Astrocyte (in vitro differentiated cells and primary cell): ENCODE measurements at regions not wholly inside any gene's neighbourhood (a gene's known extent, or its start where the extent isn't known, plus 50 kb on each side); places are given as distances from the start of the nearest gene placed in this dataset.

Source experiments
- DNase-seq: peaks from one replicate; pipeline ENCODE4 v3.0.0-alpha.2; 2010; ENCODE audit warnings: low read depth
- FAIRE-seq: peaks from 2 replicates; lab custom pipeline; 2011; peaks lifted over from hg19 to GRCh38; lab: Jason Lieb, UNC
- H2AFZ ChIP-seq: 2 replicates; pipeline ENCODE4 v1.6.0; 2012; ENCODE audit warnings: low read depth, low read length, inconsistent platforms
- H3K27ac ChIP-seq: 2 replicates; pipeline ENCODE4 v1.5.1; 2011; ENCODE audit warnings: low read depth, low read length, inconsistent platforms
- H3K27me3 ChIP-seq: 2 replicates; pipeline ENCODE4 v1.6.0; 2011; ENCODE audit warnings: low read length, inconsistent platforms; ENCODE audit not compliant: insufficient read depth
- H3K36me3 ChIP-seq: 2 replicates; pipeline ENCODE4 v1.5.1; 2011; ENCODE audit warnings: low read length, inconsistent platforms; ENCODE audit not compliant: insufficient read depth
- H3K4me1 ChIP-seq: 2 replicates; pipeline ENCODE4 v1.5.1; 2011; ENCODE audit warnings: low read length, inconsistent platforms; ENCODE audit not compliant: insufficient read depth
- H3K4me2 ChIP-seq: 2 replicates; pipeline ENCODE4 v1.6.0; 2012; ENCODE audit warnings: low read length, inconsistent platforms
- H3K4me3 ChIP-seq: 2 replicates; pipeline ENCODE4 v1.5.1; 2011; ENCODE audit warnings: low read depth, mild to moderate bottlenecking, low read length, inconsistent platforms; ENCODE audit not compliant: insufficient read depth
- H3K79me2 ChIP-seq: 2 replicates; pipeline ENCODE4 v1.6.0; 2012; ENCODE audit warnings: mild to moderate bottlenecking, low read length, inconsistent platforms; ENCODE audit not compliant: insufficient read depth
- H3K9ac ChIP-seq: 2 replicates; pipeline ENCODE4 v1.6.0; 2012; ENCODE audit warnings: mild to moderate bottlenecking, low read length, inconsistent platforms
- H3K9me3 ChIP-seq: 2 replicates; pipeline ENCODE4 v1.5.1; 2012; ENCODE audit warnings: low read depth, mild to moderate bottlenecking, low read length, inconsistent platforms; ENCODE audit not compliant: insufficient read depth
- H4K20me1 ChIP-seq: 2 replicates; pipeline ENCODE4 v1.6.0; 2012; ENCODE audit warnings: low read length, inconsistent platforms; ENCODE audit not compliant: insufficient read depth
- H3K27ac Mint-ChIP-seq: one replicate; pipeline ENCODE4 v1.8.0; 2021; ENCODE audit warnings: mild to moderate bottlenecking, mixed read lengths; ENCODE audit not compliant: unreplicated experiment
- H3K27me3 Mint-ChIP-seq: one replicate; pipeline ENCODE4 v1.8.0; 2021; ENCODE audit warnings: low read depth, mixed read lengths; ENCODE audit not compliant: unreplicated experiment
- H3K36me3 Mint-ChIP-seq: one replicate; pipeline ENCODE4 v1.8.0; 2021; ENCODE audit warnings: low read depth, mixed read lengths; ENCODE audit not compliant: unreplicated experiment
- H3K4me1 Mint-ChIP-seq: one replicate; pipeline ENCODE4 v1.8.0; 2021; ENCODE audit warnings: low read depth, mixed read lengths; ENCODE audit not compliant: unreplicated experiment
- H3K4me3 Mint-ChIP-seq: one replicate; pipeline ENCODE4 v1.8.0; 2021; ENCODE audit warnings: mild to moderate bottlenecking, moderate library complexity, mixed read lengths; ENCODE audit not compliant: unreplicated experiment
- H3K9me3 Mint-ChIP-seq: one replicate; pipeline ENCODE4 v1.8.0; 2021; ENCODE audit warnings: mild to moderate bottlenecking, mixed read lengths; ENCODE audit not compliant: unreplicated experiment
- CTCF ChIP-seq: IDR thresholded peaks from 2 replicates; pipeline ENCODE4 v1.5.1; 2011; ENCODE audit warnings: low read depth, mild to moderate bottlenecking, inconsistent platforms, low read length, moderate library complexity; ENCODE audit not compliant: insufficient read depth
- EZH2 ChIP-seq: IDR thresholded peaks from 2 replicates; pipeline ENCODE4 v1.6.1; 2012; ENCODE audit warnings: mild to moderate bottlenecking, low read length, inconsistent platforms; ENCODE audit not compliant: insufficient read depth

DNA sequence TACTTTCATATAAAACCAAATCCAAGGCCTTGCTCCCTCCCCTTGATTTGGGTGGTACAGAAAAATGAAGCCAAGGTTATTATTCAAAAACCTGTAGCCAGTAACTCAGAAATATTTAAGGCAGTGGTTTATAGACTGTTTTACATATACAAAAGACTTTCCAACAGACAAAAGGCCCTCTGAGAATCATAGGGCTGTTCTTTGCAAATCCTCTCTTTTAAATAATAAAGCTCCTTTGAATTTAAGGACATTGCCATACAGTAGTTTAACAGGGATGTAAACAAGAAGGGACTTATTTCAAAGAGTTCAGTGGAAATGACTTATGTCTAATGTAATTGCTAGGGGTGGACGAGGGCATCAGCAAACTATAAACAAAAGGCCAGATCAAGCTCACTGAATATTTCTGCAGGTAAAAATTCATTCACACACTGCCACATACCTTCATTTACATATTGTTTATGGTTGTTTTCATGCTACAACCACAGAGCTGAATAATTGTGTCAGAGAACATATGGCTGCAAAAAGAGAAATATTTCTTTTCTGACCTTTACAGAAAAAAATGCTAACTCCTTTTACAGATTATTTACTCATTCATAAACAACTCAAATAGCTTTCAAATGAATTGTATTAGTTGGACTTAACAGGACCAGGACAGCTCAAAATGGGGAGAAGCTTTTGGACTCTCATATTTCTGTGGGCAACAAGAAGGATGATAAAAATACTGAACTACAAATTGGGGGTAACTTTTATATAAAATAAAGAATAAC is 665.6 kb downstream of the SLITRK1 start:
- H3K9me3 ChIP-seq: no peaks in the 10 kb centered on the region
- Mint-ChIP-seq H3K36me3 (no peaks in the 10 kb centered on the region), H3K27me3 (no peaks in the 10 kb centered on the region), H3K9me3 (peaks cover 9% of the 10 kb centered on the region), H3K27ac (no peak overlapping the region), H3K4me1 (peaks cover 19% of the 10 kb centered on the region), H3K4me3 (no peak overlapping the region)
- H3K27me3 ChIP-seq: no peaks in the 10 kb centered on the region
- H3K4me2 ChIP-seq: no peak overlapping the region
- TF ChIP-seq EZH2 (no peak), CTCF (no peak)
- H3K79me2 ChIP-seq: no peaks in the 10 kb centered on the region
- no peak for FAIRE-seq
- DNase-seq: no peak
- H3K4me1 ChIP-seq: peaks cover 20% of the 10 kb centered on the region
- H4K20me1 ChIP-seq: no peaks in the 10 kb centered on the region
- no peak overlapping the region for H2AFZ ChIP-seq
- peak overlapping the region; percentile 30 for H3K27ac ChIP-seq
- no peaks in the 10 kb centered on the region for H3K36me3 ChIP-seq
- no peak overlapping the region for H3K4me3 ChIP-seq
- no peak overlapping the region for H3K9ac ChIP-seq

DNA sequence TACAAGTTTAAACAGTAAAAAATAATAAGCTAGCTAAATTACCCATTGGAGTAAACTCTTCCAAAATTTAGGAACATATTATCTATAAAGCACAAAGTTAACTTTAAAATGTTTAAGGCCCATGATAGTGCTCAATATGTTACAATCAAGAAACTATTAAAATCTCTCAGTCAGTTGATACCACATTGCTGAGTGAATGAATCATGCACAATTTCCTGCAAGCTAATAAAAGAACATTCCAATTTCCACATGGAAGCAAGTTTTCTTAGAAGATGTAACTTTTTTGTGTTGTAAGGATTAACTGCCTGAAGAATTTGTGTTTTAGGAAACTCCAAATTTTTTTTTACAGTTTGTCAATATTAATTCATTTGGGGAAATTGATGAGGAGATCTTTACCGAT is 666.6 kb downstream of the SLITRK1 start:
- Mint-ChIP-seq H3K27me3 (no peaks in the 10 kb centered on the region), H3K9me3 (peaks cover 10% of the 10 kb centered on the region), H3K27ac (peak overlapping the region; percentile 64), H3K4me1 (peaks cover 21% of the 10 kb centered on the region), H3K36me3 (no peaks in the 10 kb centered on the region), H3K4me3 (no peak overlapping the region)
- Histone ChIP-seq H3K4me1 (peaks cover 16% of the 10 kb centered on the region), H3K79me2 (no peaks in the 10 kb centered on the region), H4K20me1 (no peaks in the 10 kb centered on the region), H2AFZ (no peak overlapping the region), H3K4me2 (peak overlapping the region; percentile 42), H3K27ac (peak overlapping the region; percentile 4), H3K27me3 (no peaks in the 10 kb centered on the region), H3K4me3 (no peak overlapping the region), H3K9ac (no peak overlapping the region), H3K9me3 (no peaks in the 10 kb centered on the region), H3K36me3 (no peaks in the 10 kb centered on the region)
- FAIRE-seq: peak; percentile 58
- TF ChIP-seq EZH2: no peak
- TF ChIP-seq CTCF: no peak
- DNase-seq: peak; percentile 65

DNA sequence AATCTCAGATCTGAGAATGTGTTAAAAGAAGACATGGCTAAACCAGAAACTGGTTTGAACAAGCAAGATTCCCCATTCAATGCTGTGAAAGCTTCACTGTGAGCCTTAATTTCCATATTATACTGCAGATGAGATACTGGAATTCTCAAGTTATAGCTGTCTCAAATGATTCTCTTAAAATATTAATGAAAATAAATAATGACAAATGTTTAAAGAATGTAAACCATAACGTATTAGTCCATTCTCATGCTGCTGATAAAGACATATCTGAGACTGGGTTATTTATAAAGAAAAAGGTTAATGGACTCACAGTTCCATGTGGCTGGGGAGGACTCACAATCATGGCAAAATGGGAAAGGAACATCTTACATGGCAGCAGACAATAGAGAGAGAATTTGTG is 667.8 kb downstream of the SLITRK1 start:
- peaks cover 16% of the 10 kb centered on the region for H3K4me1 ChIP-seq
- H3K9me3 ChIP-seq: no peaks in the 10 kb centered on the region
- peaks cover 10% of the 10 kb centered on the region for H3K9me3 Mint-ChIP-seq
- H3K36me3 ChIP-seq: no peaks in the 10 kb centered on the region
- H3K27me3 ChIP-seq: no peaks in the 10 kb centered on the region
- no peaks in the 10 kb centered on the region for H3K36me3 Mint-ChIP-seq
- no peak overlapping the region for H3K4me2 ChIP-seq
- H3K27ac Mint-ChIP-seq: no peak overlapping the region
- TF ChIP-seq EZH2 (no peak), CTCF (no peak)
- H3K4me1 Mint-ChIP-seq: peaks cover 21% of the 10 kb centered on the region
- no peak overlapping the region for H3K4me3 ChIP-seq
- H3K27me3 Mint-ChIP-seq: no peaks in the 10 kb centered on the region
- H2AFZ ChIP-seq: no peak overlapping the region
- DNase-seq (no peak), FAIRE-seq (no peak)
- no peaks in the 10 kb centered on the region for H4K20me1 ChIP-seq
- no peak overlapping the region for H3K27ac ChIP-seq
- no peak overlapping the region for H3K4me3 Mint-ChIP-seq
- H3K79me2 ChIP-seq: no peaks in the 10 kb centered on the region
- H3K9ac ChIP-seq: no peak overlapping the region
